Esophagus muscularis mucosa (tissue), 4 donors: ENCODE measurements at regions not wholly inside any gene's neighbourhood (a gene's known extent, or its start where the extent isn't known, plus 50 kb on each side); places are given as distances from the start of the nearest gene placed in this dataset.
"Not testable (repeated sequence)": the region's sequence is repeated elsewhere in the genome, so short reads cannot be mapped to it uniquely, and the experiment has no call there.

Experiments used
- DNase-seq: peaks from one replicate; pipeline ENCODE4 v3.0.0-alpha.2; 2017; ENCODE audit errors: extremely low spot score
- H3K27ac ChIP-seq, 4 donors: fragments of 200-600 bp; sonication (generic); replicated peaks in 1 of 4; 1 replicate in 3 of 4; 2 replicates in 1 of 4; pipeline ENCODE4 v1.5.1; 2016 to 2019; ENCODE audit warnings: mild to moderate bottlenecking in 1 of 4
- H3K27me3 ChIP-seq, 4 donors: fragments of 200-600 bp; sonication (generic); one replicate each; pipeline versions ENCODE4 v1.5.1 to v1.6.0; 2016 to 2019
- H3K36me3 ChIP-seq, 4 donors: fragments of 200-600 bp; sonication (generic); one replicate each; pipeline ENCODE4 v1.5.1; 2016 to 2019
- H3K4me1 ChIP-seq, 4 donors: fragments of 200-600 bp; sonication (generic); one replicate each; pipeline ENCODE4 v1.5.1; 2016 to 2019
- H3K4me3 ChIP-seq, 4 donors: fragments of 200-600 bp; sonication (generic); 1 replicate in 2 of 4; 2 replicates in 2 of 4; pipeline ENCODE4 v1.5.1; 2016 to 2019; ENCODE audit warnings: mild to moderate bottlenecking in 4 of 4, moderate library complexity in 1 of 4
- H3K9me3 ChIP-seq, 4 donors: fragments of 200-600 bp; sonication (generic); 1 replicate in 3 of 4; 2 replicates in 1 of 4; pipeline ENCODE4 v1.5.1; 2016 to 2019
- EP300 ChIP-seq: sonication (generic); formaldehyde crosslinking; IDR thresholded peaks from one replicate; pipeline ENCODE4 v1.6.1; 2017; ENCODE audit warnings: antibody characterized with exemption
- POLR2A ChIP-seq: fragments of 450-650 bp; IDR thresholded peaks from one replicate; pipeline ENCODE4 v1.6.1; 2017; ENCODE audit warnings: antibody characterized with exemption, moderate library complexity, mild to moderate bottlenecking, low read depth
- POLR2AphosphoS5 ChIP-seq, 2 donors: sonication (generic); formaldehyde crosslinking; IDR thresholded peaks; one replicate each; pipeline ENCODE4 v1.6.1; 2017; ENCODE audit warnings: antibody characterized with exemption in 2 of 2
- WGBS: methylation state at CpG from one replicate; pipeline ENCODE4 v1.1.5; 2018; 5-methylcytosine and 5-hydroxymethylcytosine counted together
- intact Hi-C: fragments of 100-400 bp; cut with DNase I; formaldehyde crosslinking; loops from one replicate; pipeline ENCODE4 v1.15.1; 2023
- TF ChIP-seq, protein P1 (sequence below), 3 experiments: fragments of 200-600 bp in 2 of 3; fragments of 450-650 bp in 1 of 3; sonication (generic) in 2 of 3; IDR thresholded peaks; one replicate each; pipeline ENCODE4 v1.5.1; 2017 to 2019; ENCODE audit warnings: antibody characterized with exemption in 3 of 3, mild to moderate bottlenecking in 2 of 3, moderate library complexity in 1 of 3

DNA sequence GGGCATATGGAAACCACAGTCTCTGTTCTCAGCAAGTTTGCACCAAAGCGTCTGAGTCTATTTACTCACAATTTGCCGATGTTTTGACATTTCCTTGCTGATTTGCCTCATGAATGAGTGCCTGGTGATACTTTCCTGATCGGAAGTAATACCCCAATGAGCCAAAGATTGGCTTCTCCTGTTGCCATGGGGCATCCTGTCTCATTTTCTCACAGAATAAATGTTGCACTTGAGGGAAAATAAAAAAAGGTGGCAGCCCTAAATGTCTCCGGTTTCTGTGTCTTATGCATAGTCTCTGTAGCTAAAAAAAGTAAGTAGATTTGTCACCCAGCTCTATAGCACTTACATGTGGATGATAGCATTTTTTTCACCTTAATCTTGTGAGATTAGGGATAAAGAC is 73.7 kb upstream of the CADPS start:
- DNase-seq = no peak
- WGBS = 56% methylated on average over 4 of the region's 4 CpGs

DNA sequence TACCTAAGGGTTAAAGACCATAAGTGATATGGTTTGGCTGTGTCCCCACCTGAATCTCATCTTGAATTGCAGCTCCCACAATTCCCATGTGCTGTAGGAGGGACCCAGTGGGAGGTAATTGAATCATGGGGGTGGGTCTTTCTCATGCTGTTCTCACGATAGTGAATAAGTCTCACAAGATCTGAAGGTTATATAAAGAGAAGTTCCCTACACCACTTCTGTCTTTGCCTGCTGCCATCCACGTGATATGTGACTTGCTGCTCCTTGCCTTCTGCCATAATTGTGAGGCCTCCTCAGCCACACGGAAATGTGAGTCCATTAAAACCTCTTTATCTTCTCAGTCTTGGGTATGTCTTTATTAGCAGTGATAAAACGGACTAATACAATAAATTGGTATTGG is 75.0 kb upstream of the CADPS start:
- Histone ChIP-seq H3K27me3 (peaks cover 0 to 8% (median 0%) of the 10 kb centered on the region in 4 donors), H3K4me3 (no peak overlapping the region), H3K9me3 (no peaks in the 10 kb centered on the region), H3K36me3 (no peaks in the 10 kb centered on the region), H3K4me1 (no peaks in the 10 kb centered on the region), H3K27ac (no peak overlapping the region)
- intact Hi-C loops = no loop called here
- 36% methylated on average over 4 of the region's 4 CpGs for WGBS
- DNase-seq = no peak
- TF ChIP-seq, protein P1, sequence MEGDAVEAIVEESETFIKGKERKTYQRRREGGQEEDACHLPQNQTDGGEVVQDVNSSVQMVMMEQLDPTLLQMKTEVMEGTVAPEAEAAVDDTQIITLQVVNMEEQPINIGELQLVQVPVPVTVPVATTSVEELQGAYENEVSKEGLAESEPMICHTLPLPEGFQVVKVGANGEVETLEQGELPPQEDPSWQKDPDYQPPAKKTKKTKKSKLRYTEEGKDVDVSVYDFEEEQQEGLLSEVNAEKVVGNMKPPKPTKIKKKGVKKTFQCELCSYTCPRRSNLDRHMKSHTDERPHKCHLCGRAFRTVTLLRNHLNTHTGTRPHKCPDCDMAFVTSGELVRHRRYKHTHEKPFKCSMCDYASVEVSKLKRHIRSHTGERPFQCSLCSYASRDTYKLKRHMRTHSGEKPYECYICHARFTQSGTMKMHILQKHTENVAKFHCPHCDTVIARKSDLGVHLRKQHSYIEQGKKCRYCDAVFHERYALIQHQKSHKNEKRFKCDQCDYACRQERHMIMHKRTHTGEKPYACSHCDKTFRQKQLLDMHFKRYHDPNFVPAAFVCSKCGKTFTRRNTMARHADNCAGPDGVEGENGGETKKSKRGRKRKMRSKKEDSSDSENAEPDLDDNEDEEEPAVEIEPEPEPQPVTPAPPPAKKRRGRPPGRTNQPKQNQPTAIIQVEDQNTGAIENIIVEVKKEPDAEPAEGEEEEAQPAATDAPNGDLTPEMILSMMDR (IDR thresholded peaks at IDR 0.05) = no peak
- TF ChIP-seq POLR2AphosphoS5 (IDR thresholded peaks at IDR 0.05) (no peak), EP300 (no peak), POLR2A (no peak)

More for the DNA sequence above, 73.7 kb upstream of the CADPS start:
- Histone ChIP-seq H3K4me3 (no peak overlapping the region), H3K9me3 (no peaks in the 10 kb centered on the region), H3K4me1 (no peaks in the 10 kb centered on the region), H3K36me3 (no peaks in the 10 kb centered on the region), H3K27me3 (peaks cover 0 to 8% (median 0%) of the 10 kb centered on the region in 4 donors), H3K27ac (no peak overlapping the region)
- intact Hi-C loops = no loop called here
- TF ChIP-seq, protein P1 (IDR thresholded peaks at IDR 0.05) = no peak
- TF ChIP-seq EP300 (no peak), POLR2AphosphoS5 (IDR thresholded peaks at IDR 0.05) (no peak), POLR2A (no peak)

DNA sequence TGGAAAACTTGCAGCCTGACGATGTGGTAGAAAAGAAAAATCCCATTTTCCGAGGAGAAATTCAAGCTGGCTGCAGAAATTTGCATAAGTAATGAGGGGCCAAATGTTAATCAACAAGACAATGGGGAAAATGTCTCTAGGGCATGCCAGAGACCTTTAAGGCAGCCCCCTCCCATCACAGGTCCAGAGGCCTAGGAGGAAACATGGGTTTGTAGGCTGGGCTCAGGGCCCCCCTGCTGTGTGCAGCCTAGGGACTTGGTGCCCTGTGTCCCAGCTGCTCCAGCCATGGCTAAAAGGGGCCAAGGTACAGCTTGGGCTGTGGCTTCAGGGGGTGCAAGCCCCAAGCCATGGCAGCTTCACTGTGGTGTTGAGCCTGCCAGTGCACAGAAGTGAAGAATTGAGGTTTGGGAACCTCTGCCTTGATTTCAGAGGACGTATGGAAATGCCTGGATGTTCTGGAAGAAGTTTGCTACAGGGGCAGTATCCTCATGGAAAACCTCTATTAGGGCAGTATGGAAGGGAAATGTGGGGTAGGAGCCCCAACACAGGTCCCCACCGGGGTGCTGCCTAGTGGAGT is 75.9 kb upstream of the CADPS start:
- Histone ChIP-seq H3K4me3 (no peak overlapping the region), H3K27ac (no peak overlapping the region), H3K4me1 (no peaks in the 10 kb centered on the region), H3K27me3 (peaks cover 0 to 8% (median 0%) of the 10 kb centered on the region in 4 donors), H3K36me3 (no peaks in the 10 kb centered on the region), H3K9me3 (no peaks in the 10 kb centered on the region)
- DNase-seq = no peak
- WGBS = 66% methylated on average over 4 of the region's 4 CpGs
- intact Hi-C loops = no loop called here
- TF ChIP-seq, protein P1 (IDR thresholded peaks at IDR 0.05) = no peak
- TF ChIP-seq POLR2A = no peak

DNA sequence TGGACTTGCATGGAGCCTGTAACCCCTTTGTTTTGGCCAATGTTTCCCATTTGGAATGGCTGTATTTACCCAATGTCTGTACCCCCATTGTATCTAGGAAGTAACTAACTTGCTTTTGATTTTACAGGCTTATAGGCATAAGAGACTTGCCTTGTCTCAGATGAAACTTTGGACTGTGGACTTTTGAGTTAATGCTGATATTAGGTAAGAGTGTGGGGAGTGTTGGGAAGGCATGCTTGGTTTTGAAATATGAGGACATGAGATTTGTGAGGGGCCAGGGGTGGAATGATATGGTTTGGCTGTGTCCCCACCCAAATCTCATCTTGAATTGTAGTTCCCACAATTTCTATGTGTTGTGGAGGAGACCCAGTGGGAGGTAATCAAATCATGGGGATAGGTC is 76.7 kb upstream of the CADPS start:
- H3K27ac ChIP-seq, H3K4me3 ChIP-seq, H3K27me3 ChIP-seq, DNase-seq, H3K4me1 ChIP-seq, intact Hi-C loops, H3K9me3 ChIP-seq, H3K36me3 ChIP-seq: not testable (repeated sequence)

DNA sequence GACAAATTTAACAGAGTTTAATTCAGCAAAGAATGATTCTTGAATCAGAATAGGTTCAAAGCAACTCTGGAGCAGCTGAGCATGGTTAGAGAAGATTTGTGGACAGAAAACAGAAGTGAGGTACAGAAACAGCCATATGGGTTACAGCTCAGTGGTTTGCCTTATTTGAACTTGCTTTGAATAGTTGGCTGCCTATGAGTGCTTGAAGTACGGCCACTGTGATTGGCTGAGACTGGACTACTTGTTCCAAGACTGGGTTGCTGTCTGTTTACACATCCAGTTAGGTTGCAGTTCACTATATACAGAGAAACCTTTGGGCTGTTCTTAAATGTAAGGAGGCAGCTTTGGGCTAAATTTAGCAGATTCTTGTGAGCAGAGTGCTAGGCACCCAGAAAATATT is 79.4 kb upstream of the CADPS start:
- TF ChIP-seq EP300 (no peak), POLR2AphosphoS5 (IDR thresholded peaks at IDR 0.05) (no peak), POLR2A (no peak)
- TF ChIP-seq, protein P1 (IDR thresholded peaks at IDR 0.05) = no peak
- Histone ChIP-seq H3K27ac (no peak overlapping the region), H3K36me3 (no peaks in the 10 kb centered on the region), H3K4me1 (no peaks in the 10 kb centered on the region), H3K9me3 (peaks cover 0 to 4% (median 0%) of the 10 kb centered on the region in 4 donors), H3K27me3 (peaks cover 0 to 8% (median 0%) of the 10 kb centered on the region in 4 donors), H3K4me3 (no peak overlapping the region)
- DNase-seq = no peak
- 57% methylated on average over 1 of the region's 1 CpG for WGBS
- intact Hi-C loops = no loop called here
